Smooth muscle cell (in vitro differentiated cells): ENCODE measurements at regions not wholly inside any gene's neighbourhood (a gene's known extent, or its start where the extent isn't known, plus 50 kb on each side); places are given as distances from the start of the nearest gene placed in this dataset.

ENCODE experiments used
- DNase-seq: peaks from one replicate; lab custom pipeline; 2025; ENCODE audit not compliant: unreplicated experiment; lab: John Stamatoyannopoulos, UW
- H2AFZ ChIP-seq: fragments of 200-600 bp; sonication (generic); 2 replicates; pipeline ENCODE4 v1.6.0; 2016; ENCODE audit warnings: antibody characterized with exemption, low read depth, mild to moderate bottlenecking
- H3F3A ChIP-seq: fragments of 200-600 bp; sonication (generic); 2 replicates; pipeline ENCODE4 v1.6.0; 2017; ENCODE audit warnings: antibody characterized with exemption, low read depth
- H3K27ac ChIP-seq: fragments of 200-600 bp; sonication (generic); 2 replicates; pipeline ENCODE4 v1.5.1; 2016; ENCODE audit warnings: low read depth, mild to moderate bottlenecking
- H3K27me3 ChIP-seq: fragments of 200-600 bp; sonication (generic); 2 replicates; pipeline ENCODE4 v1.6.1; 2016; ENCODE audit warnings: low read depth, mild to moderate bottlenecking
- H3K36me3 ChIP-seq: fragments of 200-600 bp; sonication (generic); 2 replicates; pipeline ENCODE4 v1.5.1; 2016; ENCODE audit warnings: low read depth
- H3K4me1 ChIP-seq: fragments of 200-600 bp; sonication (generic); 2 replicates; pipeline ENCODE4 v1.5.1; 2016; ENCODE audit warnings: low read depth
- H3K4me2 ChIP-seq: fragments of 200-600 bp; sonication (generic); 2 replicates; pipeline ENCODE4 v1.6.0; 2016; ENCODE audit warnings: mild to moderate bottlenecking
- H3K4me3 ChIP-seq: fragments of 200-600 bp; sonication (generic); 2 replicates; pipeline ENCODE4 v1.5.1; 2016; ENCODE audit warnings: mild to moderate bottlenecking
- H3K79me2 ChIP-seq: fragments of 200-600 bp; sonication (generic); 2 replicates; pipeline ENCODE4 v1.6.0; 2016; ENCODE audit warnings: low read depth, mild to moderate bottlenecking
- H3K9ac ChIP-seq: fragments of 200-600 bp; sonication (generic); 2 replicates; pipeline ENCODE4 v1.6.0; 2016; ENCODE audit warnings: low read depth
- H3K9me3 ChIP-seq: fragments of 200-600 bp; sonication (generic); replicated peaks from 2 replicates; pipeline ENCODE4 v1.5.1; 2016; ENCODE audit warnings: low read depth
- H4K20me1 ChIP-seq: fragments of 200-600 bp; sonication (generic); 2 replicates; pipeline ENCODE4 v1.6.0; 2016; ENCODE audit warnings: low read depth
- WGBS: methylation state at CpG from one replicate; pipeline ENCODE4 v1.1.7; 2016; ENCODE audit warnings: low lambda C conversion rate; 5-methylcytosine and 5-hydroxymethylcytosine counted together
- TF ChIP-seq, protein P1 (sequence below): fragments of 200-600 bp; sonication (generic); IDR thresholded peaks from 2 replicates; pipeline ENCODE4 v1.5.1; 2017; ENCODE audit warnings: borderline replicate concordance, mild to moderate bottlenecking, antibody characterized with exemption; ENCODE audit not compliant: insufficient read depth, poor library complexity, severe bottlenecking

DNA sequence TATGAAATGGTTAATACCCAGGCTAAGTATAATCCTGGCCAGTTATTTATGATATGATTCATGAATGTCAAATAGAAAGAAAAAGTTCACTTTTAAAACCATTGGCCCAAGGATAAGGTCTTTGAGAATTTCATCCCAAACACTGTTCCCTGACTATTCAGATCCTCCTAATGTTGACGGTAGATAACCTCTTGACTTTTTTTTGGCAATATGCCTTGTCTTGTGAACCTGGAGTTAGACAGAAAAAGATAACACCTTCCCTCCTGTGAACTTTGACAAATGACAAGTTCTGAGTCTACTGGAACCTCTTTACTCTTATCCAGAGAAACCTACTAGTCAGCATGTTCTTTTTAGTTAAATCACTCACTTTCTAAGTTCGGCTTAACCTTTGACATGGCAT is 166.8 kb upstream of the PREP start:
- Histone ChIP-seq H3F3A (no peaks in the 10 kb centered on the region), H3K4me1 (no peaks in the 10 kb centered on the region), H3K27me3 (no peaks in the 10 kb centered on the region), H3K4me2 (no peak overlapping the region), H3K79me2 (no peaks in the 10 kb centered on the region), H2AFZ (peak overlapping the region; percentile 42), H3K36me3 (no peaks in the 10 kb centered on the region), H3K27ac (no peak overlapping the region), H3K9ac (no peak overlapping the region), H3K4me3 (no peak overlapping the region), H3K9me3 (no peaks in the 10 kb centered on the region), H4K20me1 (no peaks in the 10 kb centered on the region)
- TF ChIP-seq, protein P1, sequence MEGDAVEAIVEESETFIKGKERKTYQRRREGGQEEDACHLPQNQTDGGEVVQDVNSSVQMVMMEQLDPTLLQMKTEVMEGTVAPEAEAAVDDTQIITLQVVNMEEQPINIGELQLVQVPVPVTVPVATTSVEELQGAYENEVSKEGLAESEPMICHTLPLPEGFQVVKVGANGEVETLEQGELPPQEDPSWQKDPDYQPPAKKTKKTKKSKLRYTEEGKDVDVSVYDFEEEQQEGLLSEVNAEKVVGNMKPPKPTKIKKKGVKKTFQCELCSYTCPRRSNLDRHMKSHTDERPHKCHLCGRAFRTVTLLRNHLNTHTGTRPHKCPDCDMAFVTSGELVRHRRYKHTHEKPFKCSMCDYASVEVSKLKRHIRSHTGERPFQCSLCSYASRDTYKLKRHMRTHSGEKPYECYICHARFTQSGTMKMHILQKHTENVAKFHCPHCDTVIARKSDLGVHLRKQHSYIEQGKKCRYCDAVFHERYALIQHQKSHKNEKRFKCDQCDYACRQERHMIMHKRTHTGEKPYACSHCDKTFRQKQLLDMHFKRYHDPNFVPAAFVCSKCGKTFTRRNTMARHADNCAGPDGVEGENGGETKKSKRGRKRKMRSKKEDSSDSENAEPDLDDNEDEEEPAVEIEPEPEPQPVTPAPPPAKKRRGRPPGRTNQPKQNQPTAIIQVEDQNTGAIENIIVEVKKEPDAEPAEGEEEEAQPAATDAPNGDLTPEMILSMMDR: no peak
- DNase-seq: no peak
- 71% methylated on average over 2 of the region's 2 CpGs for WGBS

DNA sequence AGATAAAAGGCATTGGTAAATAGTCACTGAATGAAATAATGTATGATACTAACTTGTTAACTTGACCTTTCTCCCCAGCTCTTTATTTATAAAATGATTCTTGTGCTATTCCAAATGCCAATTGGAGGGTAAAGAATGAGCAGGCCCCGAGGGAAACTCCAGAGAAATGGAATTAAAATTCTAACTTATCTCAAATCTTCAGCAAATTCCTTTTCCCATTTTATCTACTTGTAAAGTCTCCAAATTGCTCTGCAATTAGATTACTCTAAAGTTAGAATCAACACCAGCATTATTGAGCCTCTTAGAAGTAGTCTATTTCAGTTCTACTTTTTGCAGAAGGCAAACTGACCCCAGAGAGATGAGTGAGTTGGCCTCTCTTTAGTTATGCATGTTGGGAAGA is 165.9 kb upstream of the PREP start:
- no peak for DNase-seq
- H3F3A ChIP-seq: no peaks in the 10 kb centered on the region
- no peaks in the 10 kb centered on the region for H3K4me1 ChIP-seq
- no peaks in the 10 kb centered on the region for H3K79me2 ChIP-seq
- H3K27me3 ChIP-seq: no peaks in the 10 kb centered on the region
- H3K4me2 ChIP-seq: no peak overlapping the region
- WGBS: 21% methylated on average over 1 of the region's 1 CpG
- TF ChIP-seq, protein P1: no peak
- H3K9ac ChIP-seq: no peak overlapping the region
- H3K9me3 ChIP-seq: no peaks in the 10 kb centered on the region
- no peak overlapping the region for H2AFZ ChIP-seq
- no peak overlapping the region for H3K27ac ChIP-seq
- H4K20me1 ChIP-seq: no peaks in the 10 kb centered on the region
- no peak overlapping the region for H3K4me3 ChIP-seq
- H3K36me3 ChIP-seq: no peaks in the 10 kb centered on the region

DNA sequence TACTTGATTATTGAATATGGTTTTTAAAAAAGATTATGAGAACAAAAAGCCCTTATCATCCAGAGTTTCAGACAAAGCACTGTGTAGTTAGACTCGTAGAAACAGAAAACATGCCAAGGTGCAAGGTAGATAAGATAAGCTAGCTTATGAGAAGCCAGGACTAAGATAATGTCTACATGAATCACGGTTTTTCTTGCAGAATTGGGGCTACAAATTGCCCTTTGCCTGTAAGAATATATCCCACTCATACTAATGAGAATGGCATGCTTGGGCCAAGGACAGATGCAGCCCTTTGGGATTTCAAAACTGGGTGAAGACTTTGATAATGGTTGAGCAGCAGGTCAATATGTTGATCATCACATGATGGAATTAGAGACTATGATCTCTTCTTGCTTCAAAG is 165.3 kb upstream of the PREP start:
- H3K79me2 ChIP-seq: no peaks in the 10 kb centered on the region
- no peak overlapping the region for H3K9ac ChIP-seq
- no peaks in the 10 kb centered on the region for H3F3A ChIP-seq
- H4K20me1 ChIP-seq: no peaks in the 10 kb centered on the region
- no peaks in the 10 kb centered on the region for H3K36me3 ChIP-seq
- H3K4me1 ChIP-seq: no peaks in the 10 kb centered on the region
- H2AFZ ChIP-seq: no peak overlapping the region
- WGBS: 54% methylated on average over 2 of the region's 2 CpGs
- H3K4me2 ChIP-seq: no peak overlapping the region
- no peak overlapping the region for H3K27ac ChIP-seq
- no peaks in the 10 kb centered on the region for H3K27me3 ChIP-seq
- no peak overlapping the region for H3K4me3 ChIP-seq
- no peaks in the 10 kb centered on the region for H3K9me3 ChIP-seq
- TF ChIP-seq, protein P1: no peak
- no peak for DNase-seq

DNA sequence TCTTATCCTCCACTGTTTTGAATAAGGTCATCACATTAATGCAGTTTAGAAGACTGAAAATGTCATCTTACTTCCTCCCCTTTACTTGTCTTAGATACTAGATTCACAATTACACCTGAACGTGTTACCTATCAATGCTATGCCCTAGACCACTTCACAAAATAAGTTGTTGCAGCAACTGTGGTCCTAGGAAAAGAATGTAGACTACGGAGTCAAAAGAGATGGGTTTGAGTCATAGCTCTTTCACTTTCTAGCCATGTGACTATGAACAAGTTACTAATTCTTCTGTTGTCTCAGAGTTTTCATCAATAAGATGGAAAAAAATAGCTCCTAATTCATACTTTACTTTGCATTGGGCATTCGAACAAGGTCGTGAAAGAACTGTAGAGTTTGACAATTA is 164.3 kb upstream of the PREP start:
- 88% methylated on average over 4 of the region's 4 CpGs for WGBS
- Histone ChIP-seq H3F3A (no peaks in the 10 kb centered on the region), H3K9ac (no peak overlapping the region), H3K4me2 (no peak overlapping the region), H3K27ac (peak overlapping the region; percentile 1), H3K27me3 (no peaks in the 10 kb centered on the region), H3K4me3 (no peak overlapping the region), H2AFZ (no peak overlapping the region), H3K9me3 (no peaks in the 10 kb centered on the region), H4K20me1 (no peaks in the 10 kb centered on the region), H3K36me3 (no peaks in the 10 kb centered on the region), H3K4me1 (no peaks in the 10 kb centered on the region), H3K79me2 (no peaks in the 10 kb centered on the region)
- DNase-seq: no peak
- TF ChIP-seq, protein P1: no peak
